ENCODE measurements at regions not wholly inside any gene's neighbourhood (a gene's known extent, or its start where the extent isn't known, plus 50 kb on each side); places are given as distances from the start of the nearest gene placed in this dataset.

DNA sequence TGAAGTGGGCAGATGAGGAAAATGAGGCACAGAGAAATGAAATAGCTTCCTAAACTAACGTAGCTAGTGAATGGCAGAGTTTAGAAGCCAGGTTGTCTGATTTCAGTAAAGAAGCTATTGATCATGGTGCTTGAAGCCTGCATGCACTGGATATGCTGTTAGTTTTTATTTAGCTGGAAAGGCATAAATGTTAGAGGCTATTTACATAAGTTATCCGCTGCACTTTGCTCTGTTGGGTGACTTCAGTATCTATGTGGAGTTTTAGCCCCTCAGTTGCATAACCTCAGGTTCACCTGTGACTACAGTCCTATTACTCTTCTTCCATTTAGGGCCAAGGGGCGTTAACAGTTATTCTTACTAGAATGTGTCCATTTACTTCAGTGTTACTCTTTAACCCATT is 522.4 kb upstream of the RPS6KA3 start:
- DNase-seq (ENCODE audit: extremely low read depth in 1 of 4, low spot score in 3 of 4) (no peak), FAIRE-seq (no peak), ATAC-seq (no peak)
- no peak overlapping the region for H2AFZ ChIP-seq (ENCODE audit: low read depth, low read length)
- intact Hi-C loops (cut with micrococcal nuclease) = no loop called here
- no peak overlapping the region for H3K4me3 ChIP-seq
- no peak for TF ChIP-seq SMAD1 (IDR thresholded peaks at IDR 0.05; ENCODE audit: low read depth, low read length, partially characterized antibody)
- TF ChIP-seq SMC3 (conservative IDR thresholded peaks at IDR 0.05; ENCODE audit: insufficient read depth, low read depth, low read length) = no peak
- TF ChIP-seq TAF9B (IDR thresholded peaks at IDR 0.05; ENCODE audit: partially characterized antibody) = no peak
- TF ChIP-seq ETV1 (tag; conservative IDR thresholded peaks at IDR 0.05; ENCODE audit: low read depth) = no peak
- TF ChIP-seq NFRKB (IDR thresholded peaks at IDR 0.05; ENCODE audit: low read depth) = no peak
- TF ChIP-seq, protein P1, sequence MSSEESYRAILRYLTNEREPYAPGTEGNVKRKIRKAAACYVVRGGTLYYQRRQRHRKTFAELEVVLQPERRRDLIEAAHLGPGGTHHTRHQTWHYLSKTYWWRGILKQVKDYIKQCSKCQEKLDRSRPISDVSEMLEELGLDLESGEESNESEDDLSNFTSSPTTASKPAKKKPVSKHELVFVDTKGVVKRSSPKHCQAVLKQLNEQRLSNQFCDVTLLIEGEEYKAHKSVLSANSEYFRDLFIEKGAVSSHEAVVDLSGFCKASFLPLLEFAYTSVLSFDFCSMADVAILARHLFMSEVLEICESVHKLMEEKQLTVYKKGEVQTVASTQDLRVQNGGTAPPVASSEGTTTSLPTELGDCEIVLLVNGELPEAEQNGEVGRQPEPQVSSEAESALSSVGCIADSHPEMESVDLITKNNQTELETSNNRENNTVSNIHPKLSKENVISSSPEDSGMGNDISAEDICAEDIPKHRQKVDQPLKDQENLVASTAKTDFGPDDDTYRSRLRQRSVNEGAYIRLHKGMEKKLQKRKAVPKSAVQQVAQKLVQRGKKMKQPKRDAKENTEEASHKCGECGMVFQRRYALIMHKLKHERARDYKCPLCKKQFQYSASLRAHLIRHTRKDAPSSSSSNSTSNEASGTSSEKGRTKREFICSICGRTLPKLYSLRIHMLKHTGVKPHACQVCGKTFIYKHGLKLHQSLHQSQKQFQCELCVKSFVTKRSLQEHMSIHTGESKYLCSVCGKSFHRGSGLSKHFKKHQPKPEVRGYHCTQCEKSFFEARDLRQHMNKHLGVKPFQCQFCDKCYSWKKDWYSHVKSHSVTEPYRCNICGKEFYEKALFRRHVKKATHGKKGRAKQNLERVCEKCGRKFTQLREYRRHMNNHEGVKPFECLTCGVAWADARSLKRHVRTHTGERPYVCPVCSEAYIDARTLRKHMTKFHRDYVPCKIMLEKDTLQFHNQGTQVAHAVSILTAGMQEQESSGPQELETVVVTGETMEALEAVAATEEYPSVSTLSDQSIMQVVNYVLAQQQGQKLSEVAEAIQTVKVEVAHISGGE (CRISPR knock-in tag; IDR thresholded peaks at IDR 0.05) = no peak
- TF ChIP-seq ZBTB17 (CRISPR knock-in tag; IDR thresholded peaks at IDR 0.05) = no peak
- no peak for TF ChIP-seq FIP1L1 (IDR thresholded peaks at IDR 0.05; ENCODE audit: low read depth, low read length, poor library complexity, severe bottlenecking)
- TF ChIP-seq ZNF134 (CRISPR knock-in tag; conservative IDR thresholded peaks at IDR 0.05) = no peak
- TF ChIP-seq FOSL1 (tag; conservative IDR thresholded peaks at IDR 0.05) = no peak
- TF ChIP-seq ATF1 (CRISPR knock-in tag; IDR thresholded peaks at IDR 0.05) = no peak
- no peak for TF ChIP-seq ATF1 (tag; IDR thresholded peaks at IDR 0.05)
- no peak for TF ChIP-seq RAD51 (IDR thresholded peaks at IDR 0.05; ENCODE audit: borderline replicate concordance, low read depth)
- TF ChIP-seq KDM1A (IDR thresholded peaks at IDR 0.05) = no peak
- TF ChIP-seq, protein P2, sequence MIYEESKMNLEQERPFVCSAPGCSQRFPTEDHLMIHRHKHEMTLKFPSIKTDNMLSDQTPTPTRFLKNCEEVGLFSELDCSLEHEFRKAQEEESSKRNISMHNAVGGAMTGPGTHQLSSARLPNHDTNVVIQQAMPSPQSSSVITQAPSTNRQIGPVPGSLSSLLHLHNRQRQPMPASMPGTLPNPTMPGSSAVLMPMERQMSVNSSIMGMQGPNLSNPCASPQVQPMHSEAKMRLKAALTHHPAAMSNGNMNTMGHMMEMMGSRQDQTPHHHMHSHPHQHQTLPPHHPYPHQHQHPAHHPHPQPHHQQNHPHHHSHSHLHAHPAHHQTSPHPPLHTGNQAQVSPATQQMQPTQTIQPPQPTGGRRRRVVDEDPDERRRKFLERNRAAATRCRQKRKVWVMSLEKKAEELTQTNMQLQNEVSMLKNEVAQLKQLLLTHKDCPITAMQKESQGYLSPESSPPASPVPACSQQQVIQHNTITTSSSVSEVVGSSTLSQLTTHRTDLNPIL (CRISPR knock-in tag; IDR thresholded peaks at IDR 0.05) = no peak
- no peak for TF ChIP-seq ZNF589 (CRISPR knock-in tag; IDR thresholded peaks at IDR 0.05; ENCODE audit: low read depth)
- no peaks in the 10 kb centered on the region for H3K27me3 ChIP-seq (ENCODE audit: control insufficient read depth in 2 of 2, insufficient read depth in 2 of 2, low read length in 2 of 2)
- no peaks in the 10 kb centered on the region for H4K20me1 ChIP-seq (replicated peaks; ENCODE audit: control insufficient read depth, insufficient read depth, low read length)
- H3K36me3 ChIP-seq (ENCODE audit: control insufficient read depth, insufficient read depth, low read length) = no peaks in the 10 kb centered on the region
- in situ Hi-C loops (cut with MboI) = no loop called here
- no peak overlapping the region for H3K27ac ChIP-seq (ENCODE audit: extremely low read depth, low read depth, low read length)
- no peaks in the 10 kb centered on the region for H3K4me1 ChIP-seq (replicated peaks in 1 of 2; ENCODE audit: control insufficient read depth in 2 of 2, insufficient read depth in 2 of 2, low read length in 2 of 2)
- no peak overlapping the region for H3K4me2 ChIP-seq (ENCODE audit: insufficient read depth, low read length)
- H3K79me2 ChIP-seq (ENCODE audit: control insufficient read depth, insufficient read depth, low read length) = no peaks in the 10 kb centered on the region
- no peaks in the 10 kb centered on the region for H3K9me1 ChIP-seq (ENCODE audit: control insufficient read depth, insufficient read depth, low read length)
- ChIA-PET CTCF (ENCODE audit: low intra/inter-chr PET ratio) (no interaction called here), POLR2A (no interaction called here)
- WGBS (ENCODE audit: insufficient coverage, low coverage, missing lambda C conversion rate) = 0% methylated on average over 3 of the region's 3 CpGs
- BruUV-seq (replicated peaks) = no TSS peak
- H3K9ac ChIP-seq (ENCODE audit: insufficient read depth in 1 of 2, low read depth in 2 of 2, low read length in 2 of 2) = no peak overlapping the region
- no peaks in the 10 kb centered on the region for H3K9me3 ChIP-seq (replicated peaks; ENCODE audit: control insufficient read depth, insufficient read depth, low read depth, low read length)

All from K562 (cell line).